GM21390 (cell line): ENCODE measurements at regions not wholly inside any gene's neighbourhood (a gene's known extent, or its start where the extent isn't known, plus 50 kb on each side); places are given as distances from the start of the nearest gene placed in this dataset.

ENCODE experiments used
- ATAC-seq: cut with Tn5 transposase; IDR thresholded peaks from one replicate; pipeline ENCODE4 v1.9.1; 2021; ENCODE audit not compliant: unreplicated experiment

DNA sequence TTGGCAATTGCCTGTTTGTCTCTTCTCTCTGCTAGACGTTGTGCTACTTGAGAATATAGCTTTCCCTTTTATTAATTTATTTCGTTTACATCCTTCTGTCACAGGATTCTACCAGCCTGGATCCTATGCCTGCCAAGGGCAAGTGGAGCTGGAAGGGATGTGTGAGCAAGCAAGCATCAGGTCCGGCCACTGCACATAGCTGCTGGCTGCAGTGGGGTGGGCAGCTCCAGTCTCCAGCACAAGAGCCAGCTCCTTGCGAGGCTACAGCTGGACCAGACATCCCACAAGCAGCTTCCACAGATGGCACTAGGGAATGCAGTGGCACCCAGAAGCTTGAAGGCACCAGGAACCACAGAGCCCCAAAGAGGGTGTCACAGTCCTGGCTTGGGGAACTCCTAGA, 225.0 kb downstream of the KCNC2 start:
- ATAC-seq: no peak

DNA sequence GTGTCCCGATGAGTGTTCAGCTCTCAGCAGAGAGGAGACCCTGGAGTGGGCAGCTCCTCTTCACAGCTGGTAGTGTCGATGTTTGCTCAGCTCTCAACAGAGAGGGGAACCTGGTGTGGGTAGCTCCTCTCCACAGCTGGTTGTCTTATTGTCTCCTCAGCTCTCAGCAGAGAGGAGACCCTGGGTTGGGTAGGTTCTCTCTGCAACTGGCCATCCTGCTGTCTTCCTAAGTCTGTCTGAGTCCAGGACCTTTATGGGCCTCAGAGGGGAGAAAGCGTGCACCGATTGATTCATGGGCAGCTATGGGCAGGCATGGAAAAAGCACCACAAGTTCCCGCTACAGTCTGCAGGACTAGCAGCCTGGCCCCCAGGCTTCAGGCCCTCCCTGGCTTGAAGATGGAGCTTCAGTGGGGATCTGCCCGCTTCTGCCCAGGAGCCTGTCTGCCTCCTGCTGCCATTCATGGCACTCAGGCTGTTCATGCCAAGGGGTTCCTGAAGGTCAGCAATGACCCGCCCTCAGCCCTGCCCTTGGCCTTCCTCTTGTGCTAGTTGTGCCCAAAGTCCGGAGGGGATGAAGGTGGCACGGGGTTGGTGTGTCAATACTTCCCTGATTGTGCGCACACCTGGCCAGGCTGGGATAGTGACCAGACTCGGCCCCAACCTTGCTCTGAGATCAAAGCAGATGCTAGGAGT, 224.2 kb downstream of the KCNC2 start:
- no peak for ATAC-seq

GRCh38 chr12:74985986-74986319, 223.7 kb downstream of the KCNC2 start:
- ATAC-seq: no peak

DNA sequence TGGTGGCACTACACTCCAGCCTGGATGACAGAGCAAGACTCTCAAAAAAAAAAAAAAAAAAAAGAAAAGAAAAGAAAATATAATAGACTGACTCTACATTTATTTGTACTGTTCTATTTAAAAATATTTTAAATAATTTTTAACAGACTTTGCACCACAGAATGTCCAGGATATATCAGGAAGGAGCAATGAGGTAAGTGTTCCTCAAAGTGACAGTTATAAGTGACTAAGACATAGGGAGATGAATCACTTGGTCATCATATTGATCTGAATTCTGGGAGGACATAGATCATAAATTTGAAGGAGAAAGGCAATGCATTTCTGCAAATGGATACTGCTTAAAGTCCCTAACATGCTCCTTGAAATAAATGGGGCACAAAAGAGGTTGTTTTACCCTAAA, 221.5 kb downstream of the KCNC2 start:
- no peak for ATAC-seq
